HG02588 (cell line): ENCODE measurements at regions not wholly inside any gene's neighbourhood (a gene's known extent, or its start where the extent isn't known, plus 50 kb on each side); places are given as distances from the start of the nearest gene placed in this dataset.
"Not testable (repeated sequence)": the region's sequence is repeated elsewhere in the genome, so short reads cannot be mapped to it uniquely, and the experiment has no call there.

ENCODE experiments used
- ATAC-seq: cut with Tn5 transposase; IDR thresholded peaks from one replicate; pipeline ENCODE4 v1.9.1; 2021; ENCODE audit warnings: mild to moderate bottlenecking, moderate library complexity; ENCODE audit not compliant: unreplicated experiment

DNA sequence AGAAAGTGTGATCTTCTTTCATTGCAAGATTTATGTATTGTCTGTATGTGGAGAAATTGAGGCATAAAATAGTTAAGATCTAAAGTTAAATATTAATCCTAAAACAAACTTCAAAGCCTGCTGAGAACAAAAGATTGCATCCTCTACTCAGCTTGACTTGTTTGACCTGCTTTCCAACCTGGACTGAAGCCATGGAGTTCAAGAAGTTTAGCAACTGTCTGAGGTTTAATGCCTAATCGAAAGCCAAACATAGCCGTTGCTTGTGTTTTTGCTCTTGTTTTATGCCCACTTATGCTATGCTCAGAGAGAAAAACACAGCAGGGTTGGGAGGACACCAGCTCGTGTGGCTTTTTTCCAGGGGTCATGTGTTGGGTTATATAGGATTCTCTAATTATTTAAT, 135.6 kb downstream of the NUFIP1 start:
- no peak for ATAC-seq

DNA sequence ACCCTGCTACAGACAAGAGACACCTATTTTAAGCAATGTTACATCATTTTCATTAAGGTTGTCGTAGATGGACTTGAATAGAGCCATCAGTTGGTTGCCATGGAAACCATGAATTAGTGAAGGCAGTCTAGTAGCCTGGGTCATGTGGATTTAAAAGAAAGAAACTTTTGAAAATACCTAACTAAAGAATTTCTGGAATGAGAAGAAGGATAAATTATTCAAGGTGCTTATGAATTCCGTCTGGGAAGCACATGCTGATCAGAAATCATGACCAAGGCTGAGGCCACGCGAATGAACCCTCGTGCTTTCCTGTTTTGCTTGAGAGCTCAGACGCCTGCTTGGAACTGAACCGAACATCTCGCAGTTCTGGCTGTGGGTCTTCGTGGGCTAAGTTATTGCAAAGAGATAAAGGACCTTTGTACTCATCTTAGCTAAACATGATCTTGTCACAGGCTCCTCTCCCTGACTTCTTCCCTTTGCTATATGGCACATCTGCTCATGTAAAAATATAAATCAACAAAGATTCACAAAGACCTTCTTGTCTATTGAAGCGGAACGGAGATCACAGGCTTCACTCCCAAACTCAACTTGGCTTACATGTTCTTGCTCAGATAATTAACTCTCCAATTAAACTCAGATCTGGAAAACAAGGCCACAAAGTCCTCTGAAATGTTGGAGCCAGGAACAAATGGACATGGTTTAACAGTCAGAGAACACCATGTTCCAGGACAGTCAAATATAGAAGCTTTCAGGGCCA, 140.2 kb downstream of the NUFIP1 start:
- no peak for ATAC-seq

GRCh38 chr13:44845281-44846058, 143.8 kb downstream of the NUFIP1 start:
- not testable (repeated sequence) for ATAC-seq

GRCh38 chr13:44844786-44845185, 144.5 kb downstream of the NUFIP1 start:
- ATAC-seq, result no peak

GRCh38 chr13:44843403-44843802, 145.9 kb downstream of the NUFIP1 start:
- no peak for ATAC-seq

GRCh38 chr13:44842158-44842557, 147.1 kb downstream of the NUFIP1 start:
- ATAC-seq, result no peak

DNA sequence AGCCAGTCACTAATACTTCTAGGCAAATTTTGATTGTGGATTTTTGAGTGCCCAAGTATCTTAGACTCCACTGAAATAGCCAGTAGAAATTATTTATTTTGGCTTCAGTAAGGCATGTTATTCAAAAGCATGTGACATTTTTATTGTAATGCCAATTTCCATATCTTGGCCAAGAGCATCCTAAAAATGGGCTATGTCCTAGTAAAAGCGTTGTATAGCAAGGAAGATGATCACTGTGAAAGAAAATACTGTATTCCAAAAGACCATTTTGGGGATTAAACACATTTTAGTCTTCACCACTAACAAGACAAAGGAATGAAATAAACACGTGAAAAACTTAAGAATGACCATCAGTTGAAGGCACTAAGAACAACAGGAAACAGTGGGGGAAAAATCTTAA, 149.1 kb downstream of the NUFIP1 start:
- no peak for ATAC-seq

DNA sequence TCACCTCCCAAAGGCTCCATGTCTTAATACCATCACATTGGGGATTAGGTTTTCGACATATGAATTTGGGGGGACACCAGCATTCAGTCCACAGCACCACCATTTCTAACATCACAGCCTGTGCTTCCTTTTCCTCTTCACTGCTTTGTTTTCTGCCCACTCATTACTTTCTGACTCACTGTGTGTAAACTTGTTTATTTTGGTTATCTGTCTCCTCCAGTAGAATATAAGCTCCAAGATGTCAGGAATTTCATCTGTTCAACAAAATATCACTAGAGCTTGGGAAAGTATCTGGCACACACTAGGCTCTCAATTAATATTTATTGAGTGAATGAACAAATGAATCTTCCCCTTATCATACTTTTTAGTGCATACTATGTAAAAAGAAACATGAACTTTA, 152.0 kb downstream of the NUFIP1 start:
- no peak for ATAC-seq

GRCh38 chr13:44834404-44834803, 154.9 kb downstream of the NUFIP1 start:
- ATAC-seq, result no peak

- ATAC-seq, result no peak
Measured at GRCh38 chr13:44833626-44834025, 155.6 kb downstream of the NUFIP1 start.

DNA sequence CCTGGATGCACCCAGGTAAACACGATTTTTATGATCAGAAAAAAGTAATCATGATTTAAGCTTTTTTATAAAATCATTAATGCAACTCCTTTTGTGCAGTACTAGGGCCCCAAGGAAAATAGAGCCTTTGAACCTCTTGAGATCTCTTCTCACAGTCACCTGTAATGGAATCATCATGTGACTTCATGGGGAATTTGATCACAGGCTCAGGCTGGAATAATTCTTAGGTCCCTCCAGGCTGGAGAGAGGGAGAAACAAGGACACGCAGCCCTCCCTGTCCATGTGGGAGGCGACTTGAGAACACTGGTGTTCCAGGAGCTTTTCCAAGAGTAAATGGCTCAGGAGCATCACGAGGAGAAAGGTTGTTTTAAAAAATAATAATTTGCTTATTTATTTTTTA, 156.1 kb downstream of the NUFIP1 start:
- ATAC-seq, result no peak

GRCh38 chr13:44826591-44827350, 162.5 kb downstream of the NUFIP1 start:
- no peak for ATAC-seq

- no peak for ATAC-seq
Measured at GRCh38 chr13:44825953-44826352, 163.3 kb downstream of the NUFIP1 start.

DNA sequence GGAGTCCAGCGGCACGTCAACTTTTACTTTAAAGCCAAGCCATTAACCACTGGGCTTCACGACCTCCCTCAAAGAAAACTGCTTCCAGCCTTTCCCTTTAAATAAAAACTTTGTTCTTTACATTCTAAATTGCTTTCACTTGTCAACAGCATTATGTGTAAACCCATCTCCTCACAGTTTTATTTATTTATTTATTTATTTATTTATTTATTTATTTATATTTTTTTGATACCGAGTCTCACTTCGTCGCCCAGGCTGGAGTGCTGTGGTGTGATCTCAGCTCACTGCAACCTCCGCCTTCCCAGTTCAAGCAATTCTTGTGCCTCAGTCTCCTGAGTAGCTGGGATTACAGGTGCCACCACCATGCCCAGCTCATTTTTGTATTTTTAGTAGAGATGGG, 165.7 kb downstream of the NUFIP1 start:
- ATAC-seq, result not testable (repeated sequence)

GRCh38 chr13:44822291-44822690, 167.0 kb downstream of the NUFIP1 start:
- ATAC-seq, result no peak

DNA sequence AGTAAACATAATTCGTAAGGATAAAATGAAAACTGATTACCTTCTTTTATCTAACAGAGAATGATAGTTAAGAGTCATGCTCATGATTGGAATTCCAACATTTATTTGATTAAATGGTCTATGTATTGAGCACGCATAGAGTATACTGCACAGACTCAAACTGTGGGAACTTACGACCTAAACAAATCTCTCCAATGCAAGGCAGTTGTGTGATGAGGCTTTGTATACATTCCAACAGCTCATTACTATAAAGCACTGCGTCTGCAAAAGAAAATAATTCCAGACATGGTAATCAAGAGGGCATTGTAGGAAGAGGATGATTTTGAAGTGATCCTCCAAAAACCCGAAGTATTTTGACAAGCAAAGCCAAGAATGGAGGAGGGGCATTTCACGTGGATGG, 169.5 kb downstream of the NUFIP1 start:
- no peak for ATAC-seq

- ATAC-seq, result no peak
Measured at GRCh38 chr13:44819245-44819644, 170.0 kb downstream of the NUFIP1 start.

DNA sequence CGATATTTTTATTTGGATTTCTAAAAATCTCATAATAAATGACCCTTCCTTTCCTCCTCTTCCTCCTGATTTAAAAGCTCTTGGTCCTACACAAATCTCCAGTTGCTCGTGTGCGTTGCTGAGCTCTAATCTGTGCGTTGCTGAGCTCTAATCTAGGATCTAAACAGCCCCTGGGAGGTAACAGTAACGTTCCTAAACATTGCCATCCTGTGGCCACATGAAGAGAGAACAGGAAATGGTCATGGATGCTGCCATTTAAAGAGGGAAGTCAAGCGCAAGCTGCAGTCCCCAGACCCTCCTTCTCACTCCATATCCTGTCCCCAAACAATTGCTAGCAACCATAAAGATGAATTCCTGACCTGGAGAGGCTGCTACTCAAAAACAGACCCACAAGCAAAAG, 170.8 kb downstream of the NUFIP1 start:
- no peak for ATAC-seq

- ATAC-seq, result no peak
Measured at GRCh38 chr13:44818016-44818415, 171.3 kb downstream of the NUFIP1 start.

DNA sequence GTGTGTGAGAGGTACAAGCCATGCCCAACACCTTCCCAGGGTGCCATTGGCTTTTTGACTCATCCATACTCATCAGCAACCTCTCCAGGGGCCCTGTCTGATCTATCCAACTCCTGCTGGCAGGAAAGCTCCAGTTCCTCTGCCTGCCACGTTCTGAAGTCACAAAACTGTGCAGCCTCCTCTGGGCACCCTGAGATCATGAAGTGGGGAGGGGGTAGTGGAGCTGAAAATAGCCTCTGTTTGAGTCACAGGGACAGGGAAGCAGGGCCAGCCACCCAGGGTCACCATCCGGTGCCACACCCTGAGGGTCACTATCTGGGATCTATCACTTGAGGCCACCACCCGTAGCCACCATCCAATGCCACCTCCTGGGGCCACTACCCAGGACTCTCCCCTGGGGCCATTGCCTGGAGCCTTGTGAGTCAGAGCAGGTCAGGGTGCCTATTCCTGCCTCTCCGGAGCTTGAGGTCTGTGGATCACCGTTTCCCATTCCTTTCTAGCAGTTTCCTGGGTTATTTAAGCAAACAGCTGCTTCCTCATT, 172.1 kb downstream of the NUFIP1 start:
- ATAC-seq, result no peak

- ATAC-seq, result no peak
Measured at GRCh38 chr13:44816701-44817100, 172.6 kb downstream of the NUFIP1 start.
